Adipocyte (in vitro differentiated cells): ENCODE measurements at regions not wholly inside any gene's neighbourhood (a gene's known extent, or its start where the extent isn't known, plus 50 kb on each side); places are given as distances from the start of the nearest gene placed in this dataset.
"Not testable (repeated sequence)": the region's sequence is repeated elsewhere in the genome, so short reads cannot be mapped to it uniquely, and the experiment has no call there.

Experiments used
- DNase-seq: peaks from one replicate; pipeline ENCODE4 v3.0.0-alpha.2; 2015; ENCODE audit warnings: low read depth
- H3K27me3 ChIP-seq: replicated peaks from 2 replicates; pipeline ENCODE4 v1.7.0; 2013; ENCODE audit warnings: mild to moderate bottlenecking, low read length, moderate library complexity; ENCODE audit not compliant: control insufficient read depth, insufficient read depth
- H3K36me3 ChIP-seq: 2 replicates; pipeline ENCODE4 v1.7.0; 2013; ENCODE audit warnings: low read length, mild to moderate bottlenecking, moderate library complexity; ENCODE audit not compliant: control insufficient read depth, insufficient read depth, severe bottlenecking
- H3K4me1 ChIP-seq: 2 replicates; pipeline ENCODE4 v1.7.0; 2013; ENCODE audit warnings: mild to moderate bottlenecking, low read length, moderate library complexity; ENCODE audit not compliant: control insufficient read depth, insufficient read depth
- H3K4me3 ChIP-seq: 2 replicates; pipeline ENCODE4 v1.7.0; 2013; ENCODE audit warnings: mild to moderate bottlenecking, low read length, moderate library complexity
- H3K9ac ChIP-seq: 2 replicates; pipeline ENCODE4 v1.7.0; 2013; ENCODE audit warnings: mild to moderate bottlenecking, low read length, moderate library complexity
- H3K9me3 ChIP-seq: 2 replicates; pipeline ENCODE4 v1.7.0; 2013; ENCODE audit warnings: mild to moderate bottlenecking, low read length, moderate library complexity; ENCODE audit not compliant: control insufficient read depth

DNA sequence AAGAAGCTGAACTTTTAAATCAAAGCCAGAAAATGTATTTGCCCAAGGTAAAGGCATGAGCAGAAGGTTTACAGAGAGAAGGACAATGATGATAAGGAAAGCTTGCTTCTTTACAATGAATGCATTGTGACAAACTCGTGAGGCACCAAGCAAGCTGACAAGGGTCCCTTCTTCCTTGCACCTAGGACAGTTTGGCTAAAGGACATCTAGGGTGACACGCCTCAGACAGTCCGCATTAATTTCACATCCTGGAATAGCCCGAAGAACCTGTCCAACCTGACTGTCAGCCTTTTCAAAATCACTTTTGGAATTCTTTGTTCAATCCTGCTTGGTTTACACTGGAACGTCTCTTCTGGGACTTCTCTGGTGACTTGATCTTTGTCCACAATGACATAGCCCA, 146.4 kb upstream of the MAP3K1 start:
- Histone ChIP-seq H3K36me3 (no peaks in the 10 kb centered on the region), H3K27me3 (peaks cover 8% of the 10 kb centered on the region), H3K9ac (no peak overlapping the region), H3K9me3 (no peaks in the 10 kb centered on the region), H3K4me3 (no peak overlapping the region), H3K4me1 (no peaks in the 10 kb centered on the region)
- no peak for DNase-seq

DNA sequence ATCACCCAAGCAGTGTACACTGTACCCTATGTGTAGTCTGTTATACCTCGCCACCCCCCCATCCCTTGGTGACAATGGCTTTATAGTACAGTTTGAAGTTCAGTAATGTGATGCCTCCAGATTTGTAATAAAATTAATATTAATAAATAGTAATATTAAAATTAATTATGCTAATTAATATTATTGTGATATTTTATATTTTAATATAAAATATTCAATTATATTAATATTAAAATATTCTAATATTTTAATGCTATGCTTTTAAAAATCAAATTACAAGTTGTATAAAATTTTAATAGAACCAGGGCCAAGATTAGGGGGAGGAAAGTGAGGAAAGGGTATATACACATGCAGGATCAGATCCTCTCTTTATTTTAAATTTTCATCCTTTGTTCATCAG, 147.7 kb upstream of the MAP3K1 start:
- Histone ChIP-seq H3K4me1 (no peaks in the 10 kb centered on the region), H3K9me3 (no peaks in the 10 kb centered on the region), H3K36me3 (no peaks in the 10 kb centered on the region), H3K4me3 (no peak overlapping the region), H3K9ac (no peak overlapping the region), H3K27me3 (peaks cover 12% of the 10 kb centered on the region)
- no peak for DNase-seq

DNA sequence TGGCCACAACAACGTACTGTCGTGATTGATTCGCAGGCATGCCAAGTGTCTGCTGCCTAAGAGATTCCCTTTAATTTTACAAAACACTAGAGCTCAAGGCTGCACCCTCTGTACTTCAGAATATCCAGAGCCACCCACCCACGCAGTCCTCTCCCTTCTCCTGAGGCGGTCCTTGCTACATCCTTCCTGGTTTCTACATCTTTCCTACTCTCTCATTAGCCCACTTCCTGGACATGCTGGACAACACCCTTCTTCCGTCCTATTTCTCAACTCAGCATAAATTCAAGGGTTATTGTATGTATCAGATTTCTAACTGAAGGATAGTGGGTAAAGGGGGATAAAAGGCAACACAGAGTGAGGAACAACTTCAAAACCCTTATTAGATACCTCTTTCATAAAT, 148.4 kb upstream of the MAP3K1 start:
- H3K9me3 ChIP-seq, result no peaks in the 10 kb centered on the region
- no peak for DNase-seq
- H3K4me1 ChIP-seq, result no peaks in the 10 kb centered on the region
- H3K36me3 ChIP-seq, result no peaks in the 10 kb centered on the region
- H3K9ac ChIP-seq, result no peak overlapping the region
- peaks cover 16% of the 10 kb centered on the region for H3K27me3 ChIP-seq
- H3K4me3 ChIP-seq, result no peak overlapping the region

DNA sequence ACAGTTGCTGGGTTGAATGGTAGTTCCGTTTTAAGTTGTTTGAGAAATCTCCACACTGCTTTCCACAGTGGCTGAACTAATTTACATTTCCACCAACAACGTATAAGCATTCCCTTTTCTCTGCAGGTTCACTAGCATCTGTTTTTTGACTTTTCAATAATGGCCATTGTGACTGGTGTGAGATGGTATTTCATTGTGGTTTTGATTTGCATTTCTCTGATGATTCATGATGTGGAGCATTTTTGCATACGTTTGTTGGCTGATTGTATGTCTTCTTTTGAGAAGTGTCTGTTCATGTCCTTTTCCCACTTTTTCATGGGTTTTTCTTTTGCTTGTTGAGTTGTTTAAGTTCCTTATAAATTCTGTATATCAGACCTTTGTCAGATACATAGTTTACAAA, 150.2 kb upstream of the MAP3K1 start:
- not testable (repeated sequence) for H3K4me1 ChIP-seq, H3K4me3 ChIP-seq, DNase-seq, H3K36me3 ChIP-seq, H3K9me3 ChIP-seq, H3K9ac ChIP-seq
- H3K27me3 ChIP-seq, result peaks cover 16% of the 10 kb centered on the region

DNA sequence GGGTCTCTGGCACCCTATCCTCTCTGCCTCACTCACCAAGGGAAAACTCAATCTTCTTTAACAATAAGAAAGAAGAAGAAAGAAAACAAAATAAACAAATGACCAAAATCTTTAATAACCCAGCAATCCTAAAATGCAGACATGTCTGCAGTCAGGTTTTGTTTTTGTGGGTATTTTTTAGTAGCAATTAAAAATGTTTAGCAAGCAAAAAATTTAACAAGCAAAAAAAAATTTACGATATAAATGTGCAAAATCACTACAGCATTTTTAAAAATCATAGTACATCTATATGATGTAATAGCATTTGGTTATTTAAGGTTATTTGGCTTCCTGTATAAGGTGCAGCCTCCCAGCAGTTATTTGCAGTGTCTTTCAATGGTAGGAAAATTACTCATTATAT, 151.3 kb upstream of the MAP3K1 start:
- Histone ChIP-seq H3K27me3 (peaks cover 11% of the 10 kb centered on the region), H3K4me1 (no peaks in the 10 kb centered on the region), H3K9ac (no peak overlapping the region), H3K4me3 (no peak overlapping the region), H3K9me3 (no peaks in the 10 kb centered on the region), H3K36me3 (no peaks in the 10 kb centered on the region)
- DNase-seq, result no peak

DNA sequence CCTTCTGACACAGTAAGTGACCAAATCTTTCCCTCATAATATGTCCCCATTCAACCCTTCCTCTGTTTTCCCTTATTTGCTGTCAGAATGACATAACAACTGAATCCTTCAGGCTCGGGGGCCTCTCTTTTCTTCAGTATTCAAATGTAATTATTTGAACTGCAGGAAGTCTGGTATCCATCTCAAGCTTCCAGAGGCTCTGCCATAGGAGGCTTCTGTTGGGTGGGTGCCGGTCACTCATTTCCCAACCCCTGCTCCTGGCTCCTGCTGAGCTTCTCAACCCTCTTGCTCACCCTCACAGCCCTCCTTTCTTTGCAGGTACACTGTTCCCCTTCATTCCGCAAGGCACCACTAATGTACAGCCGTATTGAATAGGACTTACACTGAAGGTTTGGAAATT, 151.8 kb upstream of the MAP3K1 start:
- no peak overlapping the region for H3K9ac ChIP-seq
- no peaks in the 10 kb centered on the region for H3K4me1 ChIP-seq
- H3K9me3 ChIP-seq, result no peaks in the 10 kb centered on the region
- no peaks in the 10 kb centered on the region for H3K36me3 ChIP-seq
- no peak for DNase-seq
- H3K27me3 ChIP-seq, result peaks cover 15% of the 10 kb centered on the region
- no peak overlapping the region for H3K4me3 ChIP-seq

DNA sequence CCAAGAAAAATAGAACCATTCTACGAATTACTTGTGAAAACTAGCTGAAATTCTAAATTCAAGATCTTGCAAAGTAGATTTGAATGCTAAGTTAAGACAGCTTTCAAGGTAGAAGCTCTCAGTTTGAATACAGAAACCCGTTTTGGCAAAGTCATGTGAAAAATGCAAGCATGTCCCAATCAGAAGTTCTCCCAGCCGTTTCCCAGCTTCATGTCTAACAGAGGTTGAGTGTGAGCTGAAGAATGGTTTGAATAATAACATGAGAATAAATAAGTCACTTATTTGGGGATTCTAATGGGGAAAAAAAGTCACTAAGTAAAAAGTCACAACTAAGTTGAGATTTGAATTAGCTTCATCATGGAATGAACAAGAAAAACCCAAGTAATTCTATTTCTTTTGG, 152.5 kb upstream of the MAP3K1 start:
- H3K4me3 ChIP-seq, result no peak overlapping the region

DNA sequence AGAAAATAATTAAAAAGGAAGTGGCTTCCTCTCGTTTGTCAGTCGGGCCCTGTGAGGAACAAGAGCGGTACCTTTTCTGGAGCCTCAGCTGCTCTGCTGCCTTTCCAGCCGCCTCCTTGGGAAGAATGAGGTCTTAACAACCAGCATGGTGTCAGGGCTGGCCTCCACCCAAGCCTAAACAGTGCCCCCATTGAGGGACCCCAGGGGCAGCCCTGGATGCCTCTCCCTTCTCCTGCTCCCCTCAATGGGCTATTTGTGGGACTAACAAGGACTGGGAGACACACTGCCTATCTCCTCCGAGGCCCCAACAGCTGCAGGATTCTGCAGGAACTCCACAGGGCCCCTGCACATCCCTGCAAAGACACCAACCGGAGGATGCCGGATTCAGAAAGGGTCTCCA, 155.4 kb upstream of the MAP3K1 start:
- Histone ChIP-seq H3K36me3 (no peaks in the 10 kb centered on the region), H3K27me3 (peaks cover 28% of the 10 kb centered on the region), H3K9me3 (no peaks in the 10 kb centered on the region), H3K4me1 (peaks cover 11% of the 10 kb centered on the region), H3K4me3 (no peak overlapping the region), H3K9ac (no peak overlapping the region)
- DNase-seq, result no peak

More for the DNA sequence above, 152.5 kb upstream of the MAP3K1 start:
- DNase-seq, result no peak
- H3K36me3 ChIP-seq, result no peaks in the 10 kb centered on the region
- H3K27me3 ChIP-seq, result peaks cover 22% of the 10 kb centered on the region
- no peaks in the 10 kb centered on the region for H3K4me1 ChIP-seq
- no peak overlapping the region for H3K9ac ChIP-seq
- H3K9me3 ChIP-seq, result no peaks in the 10 kb centered on the region

DNA sequence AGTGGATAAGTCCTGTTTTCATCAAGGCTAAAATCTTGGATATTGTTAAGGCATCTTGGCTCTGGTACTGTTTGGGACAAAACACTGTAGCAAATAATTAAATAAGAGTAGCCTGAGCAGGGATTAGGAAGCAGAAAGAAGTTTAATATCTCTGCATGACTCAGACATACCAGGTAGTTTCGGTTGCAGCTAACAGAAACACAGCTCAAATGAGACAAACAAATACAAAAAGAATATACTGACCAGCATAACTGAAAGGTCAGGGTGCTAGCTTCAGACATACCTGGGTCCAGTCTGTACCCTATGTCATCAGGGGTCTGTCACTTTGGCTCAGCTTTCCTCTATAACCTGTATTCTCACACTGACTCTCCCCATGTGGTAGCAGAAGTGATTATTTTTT, 156.4 kb upstream of the MAP3K1 start:
- no peaks in the 10 kb centered on the region for H3K36me3 ChIP-seq
- no peak overlapping the region for H3K4me3 ChIP-seq
- peaks cover 32% of the 10 kb centered on the region for H3K27me3 ChIP-seq
- no peaks in the 10 kb centered on the region for H3K9me3 ChIP-seq
- H3K9ac ChIP-seq, result no peak overlapping the region
- no peak for DNase-seq
- H3K4me1 ChIP-seq, result peaks cover 11% of the 10 kb centered on the region

DNA sequence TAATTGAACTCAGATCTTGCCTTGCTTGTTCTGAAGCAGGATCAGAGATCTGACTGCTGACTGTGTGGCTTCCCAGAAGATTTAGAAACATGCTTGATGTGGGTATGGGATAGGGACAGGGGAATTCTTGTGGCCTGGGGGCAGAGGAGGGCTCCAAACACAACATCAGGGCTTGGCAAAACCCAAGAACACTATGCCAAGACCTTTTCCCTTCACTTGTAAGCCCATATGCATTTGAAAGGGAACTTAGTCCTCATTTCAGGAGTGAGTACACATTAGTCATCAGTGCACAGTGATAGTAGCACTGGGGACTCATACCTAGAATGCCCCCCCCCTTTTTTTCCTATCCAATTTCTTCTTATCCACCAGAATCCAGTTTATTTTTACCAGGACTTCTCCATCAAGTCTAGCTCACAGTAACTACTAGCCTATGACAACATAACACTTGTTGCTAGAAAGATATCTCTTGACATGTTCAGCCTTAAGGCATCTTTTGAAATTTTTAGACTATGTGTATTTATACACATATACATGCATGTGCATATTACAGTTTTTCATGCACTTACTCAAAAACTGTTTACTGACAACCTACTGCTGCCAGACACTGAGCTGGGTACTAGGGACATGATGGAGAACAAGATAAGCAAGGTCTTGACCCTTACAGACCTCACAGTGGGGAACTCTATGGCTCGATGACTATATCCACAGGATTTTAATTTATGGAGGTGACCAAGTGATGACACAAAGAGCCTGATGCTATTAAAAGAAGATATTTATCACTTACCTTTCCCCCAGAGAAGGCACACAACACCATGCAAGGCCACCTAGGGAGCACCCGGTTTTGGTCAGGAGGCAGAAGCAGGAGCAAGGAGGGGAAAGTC, 158.3 kb upstream of the MAP3K1 start:
- Histone ChIP-seq H3K36me3 (no peaks in the 10 kb centered on the region), H3K4me1 (peaks cover 11% of the 10 kb centered on the region), H3K9ac (no peak overlapping the region), H3K4me3 (no peak overlapping the region), H3K9me3 (no peaks in the 10 kb centered on the region), H3K27me3 (peaks cover 29% of the 10 kb centered on the region)
- peak; percentile 34 for DNase-seq

DNA sequence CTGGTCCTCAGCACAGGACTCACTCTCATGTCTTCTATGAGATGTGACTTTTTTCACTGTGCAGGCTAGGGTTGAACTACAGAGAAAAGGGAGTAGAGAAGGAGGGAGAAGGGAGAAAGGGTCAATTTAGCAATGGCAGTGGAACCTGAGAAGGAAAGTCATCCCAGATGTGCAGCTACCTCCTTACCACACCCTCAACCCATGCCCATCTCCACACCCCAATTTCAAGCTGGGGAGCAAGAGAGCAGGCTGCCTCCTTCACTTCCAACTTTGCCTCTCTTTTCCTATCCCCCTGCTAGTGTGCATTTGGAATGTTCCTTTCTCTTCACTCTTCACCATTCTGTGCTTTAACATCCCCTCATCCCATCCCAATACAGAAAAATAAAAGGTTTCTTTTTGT, 163.5 kb upstream of the MAP3K1 start:
- Histone ChIP-seq H3K9ac (no peak overlapping the region), H3K4me3 (no peak overlapping the region), H3K9me3 (peaks cover 3% of the 10 kb centered on the region), H3K4me1 (peaks cover 8% of the 10 kb centered on the region), H3K36me3 (no peaks in the 10 kb centered on the region), H3K27me3 (peaks cover 23% of the 10 kb centered on the region)
- DNase-seq, result no peak

DNA sequence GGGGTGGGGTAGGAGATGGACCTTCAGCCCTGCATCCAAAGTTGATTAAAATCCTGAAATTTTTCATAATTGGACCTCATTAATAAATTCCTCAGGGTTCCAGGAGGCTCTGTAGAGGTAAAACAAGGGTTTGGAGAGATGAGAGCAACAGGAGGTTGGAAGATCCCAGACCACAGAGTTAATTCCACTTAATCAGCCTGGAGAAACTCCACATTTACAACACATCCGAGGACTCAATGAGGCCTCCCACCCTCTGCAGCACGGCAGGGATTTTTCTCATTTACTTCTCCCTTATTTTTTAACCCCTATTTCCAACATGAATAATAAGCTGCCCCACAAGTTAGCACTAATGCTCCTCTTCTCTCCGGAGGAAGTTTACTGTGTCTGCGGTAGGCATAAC, 165.0 kb upstream of the MAP3K1 start:
- Histone ChIP-seq H3K36me3 (no peaks in the 10 kb centered on the region), H3K9ac (no peak overlapping the region), H3K4me3 (no peak overlapping the region), H3K9me3 (peaks cover 3% of the 10 kb centered on the region), H3K4me1 (peaks cover 4% of the 10 kb centered on the region), H3K27me3 (peaks cover 21% of the 10 kb centered on the region)
- no peak for DNase-seq
